CD8-positive, alpha-beta memory T cell (primary cell): ENCODE measurements at regions not wholly inside any gene's neighbourhood (a gene's known extent, or its start where the extent isn't known, plus 50 kb on each side); places are given as distances from the start of the nearest gene placed in this dataset.

ENCODE experiments used
- CTCF ChIA-PET: fragments of 350-600 bp; sonication (Branson Sonifier 250); formaldehyde crosslinking; loops from one replicate; lab custom pipeline; 2021; ENCODE audit warnings: antibody characterized with exemption; lab: Charles Lee
- POLR2A ChIA-PET: fragments of 350-600 bp; sonication (Branson Sonifier 250); formaldehyde crosslinking; loops from one replicate; lab custom pipeline; 2021; ENCODE audit warnings: antibody characterized with exemption; lab: Charles Lee
- DNase-seq, 5 donors: peaks; one replicate each; pipeline versions ENCODE4 v3.0.0 to v3.0.0-alpha.2; 2020 to 2022; ENCODE audit warnings: mixed read lengths in 1 of 5
- H3K27ac ChIP-seq: one replicate; pipeline ENCODE4 v1.7.0; 2013; ENCODE audit warnings: low read depth, mild to moderate bottlenecking, low read length, moderate library complexity
- H3K27me3 ChIP-seq: 2 replicates; pipeline ENCODE4 v1.7.0; 2013; ENCODE audit warnings: low read length, mild to moderate bottlenecking; ENCODE audit not compliant: insufficient read depth, poor library complexity, severe bottlenecking
- H3K36me3 ChIP-seq: 2 replicates; pipeline ENCODE4 v1.7.0; 2013; ENCODE audit warnings: mild to moderate bottlenecking, low read length, moderate library complexity; ENCODE audit not compliant: insufficient read depth
- H3K4me1 ChIP-seq: 2 replicates; pipeline ENCODE4 v1.7.0; 2013; ENCODE audit warnings: mild to moderate bottlenecking, low read length, moderate library complexity; ENCODE audit not compliant: insufficient read depth
- H3K4me3 ChIP-seq: 2 replicates; pipeline ENCODE4 v1.7.0; 2013; ENCODE audit warnings: mild to moderate bottlenecking, low read length
- H3K9me3 ChIP-seq: 2 replicates; pipeline ENCODE4 v1.7.0; 2013; ENCODE audit warnings: mild to moderate bottlenecking, low read length
- H3K27ac Mint-ChIP-seq, 8 donors: one replicate each; pipeline ENCODE4 v1.8.0; 2020 to 2021; ENCODE audit warnings: mixed read lengths in 8 of 8, mild to moderate bottlenecking in 6 of 8, inconsistent platforms in 3 of 8, moderate library complexity in 3 of 8
- H3K27me3 Mint-ChIP-seq, 2 donors: one replicate each; pipeline ENCODE4 v1.8.0; 2020 to 2021; ENCODE audit warnings: mixed read lengths in 2 of 2, mild to moderate bottlenecking in 1 of 2, moderate library complexity in 1 of 2
- H3K36me3 Mint-ChIP-seq, 3 donors: one replicate each; pipeline ENCODE4 v1.8.0; 2020 to 2021; ENCODE audit warnings: mixed read lengths in 3 of 3, inconsistent platforms in 1 of 3, mild to moderate bottlenecking in 1 of 3
- H3K4me1 Mint-ChIP-seq, 3 donors: one replicate each; pipeline ENCODE4 v1.8.0; 2020 to 2021; ENCODE audit warnings: mixed read lengths in 3 of 3, inconsistent platforms in 1 of 3, mild to moderate bottlenecking in 1 of 3
- H3K4me3 Mint-ChIP-seq, 7 donors: one replicate each; pipeline ENCODE4 v1.8.0; 2020 to 2021; ENCODE audit warnings: mixed read lengths in 7 of 7, mild to moderate bottlenecking in 6 of 7, moderate library complexity in 4 of 7, inconsistent platforms in 2 of 7
- H3K9me3 Mint-ChIP-seq, 5 donors: one replicate each; pipeline ENCODE4 v1.8.0; 2020 to 2022; ENCODE audit warnings: mixed read lengths in 5 of 5, mild to moderate bottlenecking in 3 of 5, moderate library complexity in 2 of 5, inconsistent platforms in 1 of 5

DNA sequence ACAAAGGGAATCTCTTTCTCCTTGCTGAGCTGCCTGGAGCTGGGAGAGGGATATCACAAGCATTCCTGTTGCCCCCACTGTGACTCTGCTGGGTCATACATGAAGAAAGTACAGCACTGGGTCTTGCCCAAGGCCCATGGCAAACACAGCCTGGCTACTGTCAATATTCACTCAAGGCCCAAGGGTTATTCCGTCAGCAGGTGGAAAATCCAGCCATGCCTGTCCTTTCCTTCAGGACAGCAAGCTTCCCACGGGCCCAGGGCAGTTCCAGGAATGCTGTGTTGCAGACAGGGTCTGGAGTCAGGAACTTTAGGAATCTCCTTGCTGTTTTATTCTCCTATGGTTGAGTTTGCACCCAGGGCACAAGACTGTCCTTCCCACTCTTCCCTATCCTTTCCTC, 106.8 kb downstream of the TNFSF13B start:
- Mint-ChIP-seq H3K27me3 (peaks cover 4% of the 10 kb centered on the region in 2 donors), H3K9me3 (peaks cover 0 to 5% (median 2%) of the 10 kb centered on the region in 5 donors), H3K27ac (no peak overlapping the region), H3K4me3 (no peak overlapping the region), H3K4me1 (no peaks in the 10 kb centered on the region), H3K36me3 (peaks cover 0 to 4% (median 0%) of the 10 kb centered on the region in 3 donors)
- CTCF ChIA-PET: no interaction called here
- POLR2A ChIA-PET: no interaction called here
- H3K4me3 ChIP-seq: no peak overlapping the region
- H3K4me1 ChIP-seq: no peaks in the 10 kb centered on the region
- no peak overlapping the region for H3K27ac ChIP-seq
- H3K27me3 ChIP-seq: no peaks in the 10 kb centered on the region
- no peaks in the 10 kb centered on the region for H3K36me3 ChIP-seq
- H3K9me3 ChIP-seq: no peaks in the 10 kb centered on the region
- no peak for DNase-seq

DNA sequence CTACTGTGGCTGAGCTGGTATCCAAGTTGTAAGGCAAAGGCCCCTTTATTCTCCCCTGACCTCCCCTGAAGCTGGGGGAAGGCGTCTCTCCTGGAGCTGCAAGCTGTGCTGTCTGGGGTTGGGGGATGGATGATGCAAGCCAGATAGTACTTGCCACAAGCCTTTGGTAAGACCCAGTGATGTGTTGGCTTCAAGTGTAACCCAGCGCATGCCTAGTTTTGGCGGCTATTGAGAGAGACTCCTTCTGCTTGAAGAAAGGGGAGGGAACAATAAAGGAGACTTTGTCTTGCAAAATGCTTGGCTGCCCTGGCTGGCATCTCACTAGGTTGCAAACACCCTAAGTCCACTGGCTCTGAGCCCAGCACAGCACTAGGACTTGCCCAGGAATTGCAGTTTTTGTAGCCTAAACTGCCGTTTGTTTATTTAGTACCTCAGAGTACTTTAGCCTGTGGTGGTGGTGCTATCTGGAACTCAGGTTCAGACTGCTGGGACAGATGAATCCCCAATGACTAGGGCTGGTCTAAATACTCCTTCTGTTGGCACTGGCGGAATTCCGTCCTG, 108.2 kb downstream of the TNFSF13B start:
- Histone ChIP-seq H3K27ac (no peak overlapping the region), H3K27me3 (no peaks in the 10 kb centered on the region), H3K9me3 (no peaks in the 10 kb centered on the region), H3K4me3 (no peak overlapping the region), H3K4me1 (no peaks in the 10 kb centered on the region), H3K36me3 (no peaks in the 10 kb centered on the region)
- peak overlapping the region in 1 of 8 donors; percentile 24 for H3K27ac Mint-ChIP-seq
- H3K9me3 Mint-ChIP-seq: peaks cover 0 to 5% (median 0%) of the 10 kb centered on the region in 5 donors
- ChIA-PET CTCF (no interaction called here), POLR2A (no interaction called here)
- H3K4me1 Mint-ChIP-seq: no peaks in the 10 kb centered on the region
- no peak overlapping the region for H3K4me3 Mint-ChIP-seq
- H3K27me3 Mint-ChIP-seq: peaks cover 4% of the 10 kb centered on the region in 2 donors
- peaks cover 0 to 4% (median 0%) of the 10 kb centered on the region in 3 donors for H3K36me3 Mint-ChIP-seq
- no peak for DNase-seq

DNA sequence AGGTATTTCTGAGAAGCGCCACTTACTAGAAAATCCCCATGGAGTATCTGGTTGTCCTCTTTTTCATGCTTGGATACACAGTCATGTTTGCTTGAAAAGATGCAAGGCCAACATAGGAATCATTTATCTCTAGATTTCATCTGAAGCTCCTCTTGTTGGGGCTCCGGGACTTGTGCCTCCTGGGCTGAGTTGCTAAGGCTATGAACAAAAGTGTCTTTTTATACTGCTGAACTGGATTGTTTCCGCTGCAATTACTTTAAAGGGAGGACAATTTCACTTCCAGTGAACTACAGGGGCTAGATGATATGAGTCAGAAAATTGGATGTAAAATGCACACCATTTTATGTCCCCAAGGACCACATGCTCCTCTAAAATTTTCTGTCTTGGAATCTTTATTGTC, 114.1 kb downstream of the TNFSF13B start:
- POLR2A ChIA-PET: no interaction called here
- no peak overlapping the region for H3K27ac Mint-ChIP-seq

DNA sequence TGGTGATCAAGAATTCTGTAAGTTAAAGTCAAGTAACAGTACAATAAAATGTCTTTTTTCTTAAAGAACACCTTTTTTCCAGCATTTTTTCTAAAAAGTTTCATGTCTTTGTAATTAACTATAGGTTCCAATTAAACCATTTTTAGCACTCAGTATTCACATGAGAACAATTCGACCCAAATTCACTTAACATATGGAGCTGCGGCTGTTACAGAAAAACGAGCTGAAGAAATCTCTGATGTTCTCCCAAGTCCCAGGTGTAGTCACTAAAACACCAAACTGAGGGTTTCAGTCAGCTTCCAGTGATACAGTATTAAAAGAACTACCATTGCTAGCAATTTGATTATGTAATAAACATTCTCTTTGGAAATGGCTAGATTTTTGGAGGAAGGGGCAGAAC, 117.6 kb downstream of the TNFSF13B start:
- H3K36me3 ChIP-seq: no peaks in the 10 kb centered on the region
- no peaks in the 10 kb centered on the region for H3K27me3 ChIP-seq
- no peaks in the 10 kb centered on the region for H3K4me1 ChIP-seq
- no peak overlapping the region for H3K4me3 Mint-ChIP-seq
- POLR2A ChIA-PET: no interaction called here
- peaks cover 0 to 3% of the 10 kb centered on the region in 2 donors for H3K27me3 Mint-ChIP-seq
- no peak overlapping the region for H3K27ac ChIP-seq
- CTCF ChIA-PET: interaction anchor here (1.0 kb wide), 1 partner anchor 19 kb away, joined by 5 read pairs; no protein-coding TSS in a partner anchor
- no peak overlapping the region for H3K4me3 ChIP-seq
- peaks cover 0 to 2% (median 0%) of the 10 kb centered on the region in 5 donors for H3K9me3 Mint-ChIP-seq
- H3K9me3 ChIP-seq: no peaks in the 10 kb centered on the region
- H3K36me3 Mint-ChIP-seq: no peaks in the 10 kb centered on the region
- DNase-seq: no peak
- H3K27ac Mint-ChIP-seq: peak overlapping the region in 1 of 8 donors; percentile 47
- no peaks in the 10 kb centered on the region for H3K4me1 Mint-ChIP-seq

More for the DNA sequence above, 114.1 kb downstream of the TNFSF13B start:
- no peaks in the 10 kb centered on the region for H3K36me3 Mint-ChIP-seq
- no peaks in the 10 kb centered on the region for H3K36me3 ChIP-seq
- H3K27ac ChIP-seq: no peak overlapping the region
- no peak overlapping the region for H3K4me3 Mint-ChIP-seq
- H3K4me3 ChIP-seq: no peak overlapping the region
- no peaks in the 10 kb centered on the region for H3K4me1 Mint-ChIP-seq
- peaks cover 0 to 4% (median 0%) of the 10 kb centered on the region in 5 donors for H3K9me3 Mint-ChIP-seq
- no peaks in the 10 kb centered on the region for H3K4me1 ChIP-seq
- no peaks in the 10 kb centered on the region for H3K27me3 ChIP-seq
- CTCF ChIA-PET: no interaction called here
- peaks cover 4% of the 10 kb centered on the region in 2 donors for H3K27me3 Mint-ChIP-seq
- H3K9me3 ChIP-seq: no peaks in the 10 kb centered on the region
- DNase-seq: no peak

DNA sequence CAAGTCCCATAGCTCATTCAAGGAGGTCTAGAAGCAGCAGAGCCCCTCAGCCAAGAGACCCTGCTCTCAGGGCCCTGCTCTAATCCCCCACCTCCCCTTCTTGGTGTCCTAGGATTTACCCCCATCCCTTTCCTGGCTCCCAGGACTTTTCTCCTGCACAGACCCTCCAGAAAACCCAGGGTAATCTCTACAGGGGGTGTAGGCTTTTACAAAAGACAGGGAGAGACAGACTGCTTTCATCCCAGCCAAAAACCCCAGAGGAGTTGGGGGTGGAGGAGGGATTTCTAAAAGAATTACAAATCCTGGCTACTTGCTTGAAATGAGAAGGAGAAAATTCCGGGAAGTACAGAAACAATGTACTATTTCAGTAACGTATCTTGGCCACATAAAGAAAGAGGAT, 133.3 kb downstream of the TNFSF13B start:
- no peaks in the 10 kb centered on the region for H3K9me3 ChIP-seq
- ChIA-PET POLR2A (no interaction called here), CTCF (no interaction called here)
- H3K4me1 Mint-ChIP-seq: peaks cover 2 to 13% (median 3%) of the 10 kb centered on the region in 3 donors
- no peak overlapping the region for H3K4me3 ChIP-seq
- H3K27me3 ChIP-seq: no peaks in the 10 kb centered on the region
- H3K36me3 ChIP-seq: no peaks in the 10 kb centered on the region
- H3K27me3 Mint-ChIP-seq: no peaks in the 10 kb centered on the region
- H3K36me3 Mint-ChIP-seq: no peaks in the 10 kb centered on the region
- peaks cover 2% of the 10 kb centered on the region for H3K4me1 ChIP-seq
- no peak overlapping the region for H3K27ac ChIP-seq
- H3K4me3 Mint-ChIP-seq: no peak overlapping the region
- no peak for DNase-seq
- H3K9me3 Mint-ChIP-seq: peaks cover 0 to 6% (median 2%) of the 10 kb centered on the region in 5 donors
- H3K27ac Mint-ChIP-seq: no peak overlapping the region

DNA sequence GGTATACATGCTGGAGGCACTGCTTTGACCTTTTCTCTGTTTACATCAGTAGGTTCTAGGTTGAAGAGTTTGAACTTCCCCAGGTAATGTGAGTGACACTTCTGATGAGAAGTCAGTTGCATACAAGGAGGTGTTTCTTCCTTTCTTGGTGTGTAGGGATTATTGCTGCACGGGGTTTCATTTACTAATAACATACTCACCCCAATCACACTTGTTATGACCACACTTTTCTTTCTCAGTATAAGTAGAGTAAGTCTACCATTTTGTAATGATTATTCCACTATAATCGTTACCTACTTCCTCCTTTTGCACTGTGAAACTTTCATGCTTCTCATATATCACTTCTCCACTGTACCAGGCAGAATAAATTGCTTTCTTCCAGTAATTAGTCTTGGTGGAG, 138.0 kb downstream of the TNFSF13B start:
- Mint-ChIP-seq H3K4me1 (peaks cover 30 to 60% (median 41%) of the 10 kb centered on the region in 3 donors), H3K9me3 (peaks cover 0 to 6% (median 0%) of the 10 kb centered on the region in 5 donors), H3K36me3 (no peaks in the 10 kb centered on the region), H3K27ac (peak overlapping the region in 2 of 8 donors; percentile 40 to 44), H3K4me3 (no peak overlapping the region), H3K27me3 (no peaks in the 10 kb centered on the region)
- CTCF ChIA-PET: no interaction called here
- POLR2A ChIA-PET: no interaction called here
- peaks cover 47% of the 10 kb centered on the region for H3K4me1 ChIP-seq
- no peak for DNase-seq
- no peaks in the 10 kb centered on the region for H3K27me3 ChIP-seq
- H3K27ac ChIP-seq: no peak overlapping the region
- H3K36me3 ChIP-seq: no peaks in the 10 kb centered on the region
- H3K4me3 ChIP-seq: no peak overlapping the region
- no peaks in the 10 kb centered on the region for H3K9me3 ChIP-seq

DNA sequence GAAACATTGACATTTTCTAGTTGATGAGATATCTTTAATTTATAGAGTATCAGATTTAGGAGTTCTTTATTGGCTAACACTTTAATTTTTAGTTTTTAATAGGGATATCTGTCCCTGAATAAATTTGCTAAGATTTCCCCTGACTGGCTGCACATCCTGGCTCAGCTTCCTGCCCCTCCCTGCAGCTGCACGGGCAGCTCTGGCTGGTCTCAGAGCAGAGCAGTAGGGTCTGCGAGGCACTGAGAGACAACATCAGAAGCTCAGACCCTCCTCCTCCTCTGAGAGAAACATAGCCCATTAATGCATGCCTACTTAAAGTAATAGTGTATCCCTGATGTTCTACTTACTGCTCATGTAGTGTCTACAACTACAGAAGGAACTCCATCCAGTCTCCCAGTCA, 139.2 kb downstream of the TNFSF13B start:
- Mint-ChIP-seq H3K4me1 (peaks cover 32 to 65% (median 44%) of the 10 kb centered on the region in 3 donors), H3K4me3 (peak overlapping the region in 3 of 7 donors; percentile 23 to 65 (median 42)), H3K9me3 (peaks cover 0 to 6% (median 2%) of the 10 kb centered on the region in 5 donors), H3K27me3 (no peaks in the 10 kb centered on the region), H3K27ac (peak overlapping the region in 2 of 8 donors; percentile 71 to 78), H3K36me3 (no peaks in the 10 kb centered on the region)
- Histone ChIP-seq H3K4me1 (peaks cover 48% of the 10 kb centered on the region), H3K4me3 (no peak overlapping the region), H3K36me3 (no peaks in the 10 kb centered on the region), H3K27me3 (no peaks in the 10 kb centered on the region), H3K9me3 (no peaks in the 10 kb centered on the region), H3K27ac (no peak overlapping the region)
- no peak for DNase-seq
- ChIA-PET POLR2A (no interaction called here), CTCF (no interaction called here)

DNA sequence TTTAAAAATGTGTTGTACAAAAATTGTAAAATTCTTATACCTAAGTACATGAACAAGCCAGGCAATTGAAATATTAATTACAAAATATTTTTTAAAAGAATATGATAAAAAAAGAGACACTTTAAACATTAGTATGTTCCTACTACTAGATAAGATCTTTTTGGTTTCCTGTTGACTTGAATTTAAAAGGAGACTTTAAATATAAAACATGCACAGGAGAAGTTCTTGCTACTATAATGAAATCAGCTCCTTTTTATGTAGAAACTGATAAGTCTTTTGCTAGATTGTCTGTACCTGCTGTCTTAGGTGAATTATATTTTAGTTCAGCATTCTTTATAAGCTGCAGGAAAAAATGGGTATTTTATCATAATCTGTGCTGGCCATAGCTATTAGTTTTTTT, 140.2 kb downstream of the TNFSF13B start:
- ChIA-PET CTCF (no interaction called here), POLR2A (interaction anchor here (0.5 kb wide), 1 partner anchor 10 kb away, joined by 3 read pairs; no protein-coding TSS in a partner anchor)
- peaks cover 0 to 6% (median 2%) of the 10 kb centered on the region in 5 donors for H3K9me3 Mint-ChIP-seq
- H3K4me1 Mint-ChIP-seq: peaks cover 33 to 67% (median 44%) of the 10 kb centered on the region in 3 donors
- peak overlapping the region in 4 of 8 donors; percentile 8 to 70 (median 25) for H3K27ac Mint-ChIP-seq
- no peaks in the 10 kb centered on the region for H3K36me3 Mint-ChIP-seq
- H3K27ac ChIP-seq: no peak overlapping the region
- H3K4me3 Mint-ChIP-seq: peak overlapping the region in 3 of 7 donors; percentile 24 to 58 (median 44)
- H3K4me3 ChIP-seq: no peak overlapping the region
- H3K27me3 Mint-ChIP-seq: no peaks in the 10 kb centered on the region
- H3K27me3 ChIP-seq: no peaks in the 10 kb centered on the region
- peaks cover 48% of the 10 kb centered on the region for H3K4me1 ChIP-seq
- no peak for DNase-seq
- no peaks in the 10 kb centered on the region for H3K36me3 ChIP-seq
- no peaks in the 10 kb centered on the region for H3K9me3 ChIP-seq
